22Rv1 (cell line): ENCODE measurements at regions not wholly inside any gene's neighbourhood (a gene's known extent, or its start where the extent isn't known, plus 50 kb on each side); places are given as distances from the start of the nearest gene placed in this dataset.

Source experiments
- H3K27ac ChIP-seq: fragments of 450-650 bp; 2 replicates; pipeline ENCODE4 v1.5.1; 2017
- ZFX ChIP-seq: fragments of 450-650 bp; IDR thresholded peaks from 2 replicates; pipeline ENCODE4 v1.6.1; 2017; ENCODE audit warnings: antibody characterized with exemption, borderline replicate concordance
- TF ChIP-seq, protein P1 (sequence below): fragments of 450-650 bp; IDR thresholded peaks from 2 replicates; pipeline ENCODE4 v1.5.1; 2017; ENCODE audit warnings: mild to moderate bottlenecking

DNA sequence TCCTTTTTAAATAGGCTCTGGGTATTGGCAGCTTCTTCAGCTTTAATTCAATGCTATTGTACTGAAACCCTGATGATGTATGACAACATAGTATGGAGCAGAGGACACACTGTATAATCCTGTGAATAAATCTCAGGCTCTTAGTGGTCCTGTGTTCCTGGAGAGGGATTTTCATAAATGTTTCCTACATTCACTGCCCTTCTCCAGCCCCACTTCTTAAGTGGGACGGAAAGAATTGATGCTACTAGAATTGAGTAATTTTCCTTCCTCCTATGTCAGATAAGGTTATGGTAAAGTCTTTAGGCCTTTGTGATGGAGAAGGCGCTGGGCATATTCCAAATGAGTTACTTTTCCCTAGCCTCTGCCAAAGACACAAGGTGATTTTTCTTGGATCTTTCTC is 779.4 kb downstream of the TNS3 start:
- TF ChIP-seq, protein P1, sequence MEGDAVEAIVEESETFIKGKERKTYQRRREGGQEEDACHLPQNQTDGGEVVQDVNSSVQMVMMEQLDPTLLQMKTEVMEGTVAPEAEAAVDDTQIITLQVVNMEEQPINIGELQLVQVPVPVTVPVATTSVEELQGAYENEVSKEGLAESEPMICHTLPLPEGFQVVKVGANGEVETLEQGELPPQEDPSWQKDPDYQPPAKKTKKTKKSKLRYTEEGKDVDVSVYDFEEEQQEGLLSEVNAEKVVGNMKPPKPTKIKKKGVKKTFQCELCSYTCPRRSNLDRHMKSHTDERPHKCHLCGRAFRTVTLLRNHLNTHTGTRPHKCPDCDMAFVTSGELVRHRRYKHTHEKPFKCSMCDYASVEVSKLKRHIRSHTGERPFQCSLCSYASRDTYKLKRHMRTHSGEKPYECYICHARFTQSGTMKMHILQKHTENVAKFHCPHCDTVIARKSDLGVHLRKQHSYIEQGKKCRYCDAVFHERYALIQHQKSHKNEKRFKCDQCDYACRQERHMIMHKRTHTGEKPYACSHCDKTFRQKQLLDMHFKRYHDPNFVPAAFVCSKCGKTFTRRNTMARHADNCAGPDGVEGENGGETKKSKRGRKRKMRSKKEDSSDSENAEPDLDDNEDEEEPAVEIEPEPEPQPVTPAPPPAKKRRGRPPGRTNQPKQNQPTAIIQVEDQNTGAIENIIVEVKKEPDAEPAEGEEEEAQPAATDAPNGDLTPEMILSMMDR: no peak
- TF ChIP-seq ZFX: no peak

DNA sequence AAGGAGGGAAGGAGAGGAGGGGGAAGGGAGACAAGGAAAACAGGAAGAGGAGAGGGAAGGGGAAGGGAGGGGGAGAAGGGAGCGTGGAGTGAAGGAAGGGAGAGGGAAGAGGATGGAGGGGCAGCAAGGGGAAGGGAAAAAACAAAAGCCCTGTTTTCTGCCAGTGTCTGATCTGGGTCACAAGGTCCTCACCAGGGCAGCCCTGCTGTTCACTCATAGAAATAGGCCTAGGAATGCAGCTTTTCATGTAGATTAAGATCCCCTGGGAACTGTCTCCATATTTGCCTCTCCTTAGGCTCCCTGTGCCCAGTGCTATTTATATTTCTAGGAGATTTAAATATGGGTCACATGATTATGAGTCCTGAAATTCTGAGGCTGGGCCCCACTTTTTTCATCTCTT is 790.7 kb downstream of the TNS3 start:
- H3K27ac ChIP-seq: no peak overlapping the region
- TF ChIP-seq, protein P1: no peak
- no peak for TF ChIP-seq ZFX

More for the DNA sequence above, 779.4 kb downstream of the TNS3 start:
- no peak overlapping the region for H3K27ac ChIP-seq

DNA sequence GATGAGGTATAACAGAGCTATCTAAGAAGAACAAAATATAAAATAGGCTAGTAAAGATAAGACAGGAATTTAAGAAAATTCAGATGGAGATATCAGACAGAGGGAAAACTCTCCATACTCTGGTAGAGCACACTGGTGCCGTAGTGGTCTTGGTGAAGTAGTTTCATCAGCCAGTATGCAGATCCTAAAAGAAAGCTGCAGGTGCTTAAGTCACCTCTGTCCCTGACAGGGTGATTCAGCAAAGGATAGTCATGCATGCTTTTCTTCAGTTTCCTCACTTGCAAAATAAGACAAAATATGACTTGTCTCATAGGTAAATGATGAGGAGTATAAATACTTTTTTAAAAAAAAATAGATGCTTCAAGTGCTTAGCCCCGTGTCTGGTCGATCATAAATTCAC is 794.9 kb downstream of the TNS3 start:
- TF ChIP-seq, protein P1: no peak
- TF ChIP-seq ZFX: no peak
- H3K27ac ChIP-seq: no peak overlapping the region

DNA sequence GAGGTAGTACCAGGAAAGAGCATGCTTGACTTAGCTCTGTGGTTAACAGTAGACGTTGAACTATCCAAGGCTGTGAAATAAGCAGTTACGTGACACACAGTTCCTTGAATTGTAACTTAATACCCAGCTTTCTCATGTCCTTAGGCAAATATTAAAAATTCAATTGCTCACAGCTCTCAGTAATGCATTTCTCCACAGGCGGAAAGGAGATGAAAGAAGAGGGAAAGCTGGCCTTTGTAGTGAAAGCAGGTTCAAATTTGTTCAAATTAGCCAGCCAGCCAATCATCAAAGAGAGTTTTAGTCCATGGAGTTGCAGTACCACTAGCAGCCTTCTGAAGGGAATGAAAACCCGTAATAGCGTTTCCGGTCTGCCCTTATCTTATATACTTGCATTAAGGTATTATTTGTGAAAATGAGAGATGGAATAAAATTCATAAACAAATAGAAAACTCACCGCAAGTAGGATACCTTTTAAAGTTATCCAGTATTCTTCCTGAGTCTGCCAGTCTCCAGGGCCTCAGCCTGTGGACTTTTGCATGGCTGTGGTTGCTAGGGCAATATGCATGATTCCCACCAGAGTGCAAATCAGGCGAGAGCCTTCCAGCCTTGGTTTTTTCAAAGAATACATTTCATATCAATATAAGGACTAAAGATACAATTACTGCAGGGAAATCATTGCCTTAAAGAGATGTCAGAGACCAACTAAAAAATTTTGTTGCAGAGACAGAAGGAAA is 795.5 kb downstream of the TNS3 start:
- peak overlapping the region; percentile 47 for H3K27ac ChIP-seq
- TF ChIP-seq ZFX: no peak
- TF ChIP-seq, protein P1: no peak

DNA sequence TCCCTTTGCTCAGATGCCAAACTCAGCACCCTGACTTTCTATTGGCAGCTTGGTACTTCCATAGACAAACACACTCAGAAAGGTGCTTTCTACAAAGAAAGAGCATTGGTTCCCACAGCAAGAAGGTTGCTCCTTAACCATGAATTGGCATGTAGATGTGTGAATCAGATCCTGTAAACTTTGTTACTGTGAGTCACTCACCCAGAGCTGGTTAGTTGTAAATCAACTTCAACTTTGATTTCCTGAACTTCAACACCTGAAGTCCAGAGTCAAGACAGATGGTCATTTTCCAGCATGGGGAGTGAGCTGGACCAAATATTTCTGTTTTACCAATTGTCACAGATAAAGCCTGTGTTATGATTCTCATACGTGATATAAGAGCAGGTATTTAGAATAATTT is 797.2 kb downstream of the TNS3 start:
- H3K27ac ChIP-seq: no peak overlapping the region

DNA sequence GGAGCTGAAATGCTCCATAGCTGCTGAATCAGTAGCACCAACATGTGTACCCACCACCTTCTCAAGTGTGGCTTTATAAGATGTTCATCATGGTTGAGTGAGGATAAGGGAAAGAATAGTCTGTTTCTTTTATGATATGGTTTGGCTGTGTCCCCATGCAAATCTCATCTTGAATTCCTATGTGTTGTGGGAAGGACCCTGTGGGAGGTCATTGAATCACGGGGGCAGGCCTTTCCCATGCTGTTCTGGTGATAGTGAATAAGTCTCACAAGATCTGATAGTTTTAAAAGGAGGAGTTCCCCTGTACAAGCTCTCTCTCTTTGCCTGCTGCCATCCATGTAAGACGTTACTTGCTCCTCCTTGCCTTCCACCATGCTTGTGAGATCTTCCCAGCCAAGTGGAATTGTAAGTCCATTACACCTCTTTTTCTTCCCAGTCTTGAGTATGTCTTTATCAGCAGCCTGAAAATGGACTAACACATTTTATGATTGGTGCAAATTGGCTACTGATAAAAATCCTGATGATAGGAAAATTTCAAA is 799.9 kb downstream of the TNS3 start:
- no peak for TF ChIP-seq ZFX
- TF ChIP-seq, protein P1: no peak
- no peak overlapping the region for H3K27ac ChIP-seq

More for the DNA sequence above, 797.2 kb downstream of the TNS3 start:
- TF ChIP-seq, protein P1: no peak
- TF ChIP-seq ZFX: no peak

DNA sequence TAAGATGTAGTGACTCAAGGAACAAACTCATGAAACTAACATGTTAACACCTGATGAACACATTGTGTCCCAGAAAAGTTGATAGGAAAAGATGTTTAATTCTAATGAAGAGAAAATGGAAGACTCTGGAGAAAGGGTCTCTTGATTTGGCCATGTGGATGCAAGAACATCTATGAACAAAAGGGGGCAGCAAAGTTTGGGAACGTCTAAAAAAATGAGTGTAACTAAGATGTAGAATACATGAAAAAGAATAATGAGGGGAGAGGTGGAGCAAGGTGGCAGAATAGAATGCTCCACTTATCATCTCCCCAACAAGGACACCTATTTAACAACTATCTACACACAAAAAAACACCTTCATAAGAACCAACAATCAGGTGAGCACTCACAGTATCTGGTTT is 805.1 kb downstream of the TNS3 start:
- no peak overlapping the region; the same call in 1 of the 2 replicates for H3K27ac ChIP-seq
- TF ChIP-seq, protein P1: peak; percentile 67
- TF ChIP-seq ZFX: no peak
